ENCODE measurements at regions not wholly inside any gene's neighbourhood (a gene's known extent, or its start where the extent isn't known, plus 50 kb on each side); places are given as distances from the start of the nearest gene placed in this dataset.

DNA sequence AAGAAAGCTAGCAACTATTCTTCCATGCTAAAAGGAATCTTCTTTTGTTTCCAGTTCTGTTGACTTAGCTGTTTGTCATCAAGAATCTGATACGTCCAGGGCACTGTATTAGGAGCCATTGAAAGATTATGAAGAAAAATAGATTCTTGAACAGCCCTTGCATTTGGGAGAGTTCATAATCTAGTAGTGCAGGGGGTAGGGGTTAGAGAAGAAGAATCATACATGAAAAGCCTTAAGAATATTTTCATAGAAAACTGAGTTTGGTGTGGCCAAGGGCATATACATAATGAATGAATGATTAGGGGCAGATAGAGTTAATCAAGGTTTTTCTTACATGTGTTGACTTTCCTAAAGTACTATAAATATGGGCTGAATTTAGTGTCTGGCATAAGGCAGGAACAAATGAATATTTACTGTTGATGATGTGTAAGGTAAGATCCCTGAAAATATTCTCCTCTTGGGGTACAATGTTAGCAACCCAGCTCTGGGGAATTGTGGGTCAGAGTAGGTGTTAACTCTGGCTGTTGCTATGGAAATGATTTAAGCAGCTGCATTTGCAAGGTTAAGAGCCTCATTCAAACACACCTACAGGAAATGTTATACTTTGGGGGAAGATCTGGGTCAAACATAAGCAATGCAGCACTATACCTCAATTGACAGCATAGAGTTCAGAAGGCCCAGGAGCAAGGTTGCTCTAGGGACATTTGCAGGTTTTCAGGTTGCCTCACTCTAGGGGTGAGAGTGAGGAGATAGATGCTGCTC is 667.3 kb upstream of the CITED2 start:
- H3K27ac Mint-ChIP-seq = no peak overlapping the region
- TF ChIP-seq, protein P1, sequence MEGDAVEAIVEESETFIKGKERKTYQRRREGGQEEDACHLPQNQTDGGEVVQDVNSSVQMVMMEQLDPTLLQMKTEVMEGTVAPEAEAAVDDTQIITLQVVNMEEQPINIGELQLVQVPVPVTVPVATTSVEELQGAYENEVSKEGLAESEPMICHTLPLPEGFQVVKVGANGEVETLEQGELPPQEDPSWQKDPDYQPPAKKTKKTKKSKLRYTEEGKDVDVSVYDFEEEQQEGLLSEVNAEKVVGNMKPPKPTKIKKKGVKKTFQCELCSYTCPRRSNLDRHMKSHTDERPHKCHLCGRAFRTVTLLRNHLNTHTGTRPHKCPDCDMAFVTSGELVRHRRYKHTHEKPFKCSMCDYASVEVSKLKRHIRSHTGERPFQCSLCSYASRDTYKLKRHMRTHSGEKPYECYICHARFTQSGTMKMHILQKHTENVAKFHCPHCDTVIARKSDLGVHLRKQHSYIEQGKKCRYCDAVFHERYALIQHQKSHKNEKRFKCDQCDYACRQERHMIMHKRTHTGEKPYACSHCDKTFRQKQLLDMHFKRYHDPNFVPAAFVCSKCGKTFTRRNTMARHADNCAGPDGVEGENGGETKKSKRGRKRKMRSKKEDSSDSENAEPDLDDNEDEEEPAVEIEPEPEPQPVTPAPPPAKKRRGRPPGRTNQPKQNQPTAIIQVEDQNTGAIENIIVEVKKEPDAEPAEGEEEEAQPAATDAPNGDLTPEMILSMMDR (IDR thresholded peaks at IDR 0.05; ENCODE audit: unreplicated experiment in 3 of 3) = no peak
- H3K4me1 Mint-ChIP-seq = peaks cover 12% of the 10 kb centered on the region
- peaks cover 1% of the 10 kb centered on the region for H3K9me3 Mint-ChIP-seq
- H3K4me3 Mint-ChIP-seq = no peak overlapping the region
- no peaks in the 10 kb centered on the region for H3K36me3 Mint-ChIP-seq (ENCODE audit: low read depth)
- H3K27me3 Mint-ChIP-seq (ENCODE audit: low read depth) = no peaks in the 10 kb centered on the region

- TF ChIP-seq, protein P1 (IDR thresholded peaks at IDR 0.05; ENCODE audit: unreplicated experiment in 3 of 3) = no peak
- Mint-ChIP-seq H3K9me3 (peaks cover 4% of the 10 kb centered on the region), H3K4me1 (peaks cover 12% of the 10 kb centered on the region), H3K27me3 (ENCODE audit: low read depth) (no peaks in the 10 kb centered on the region), H3K27ac (no peak overlapping the region), H3K36me3 (ENCODE audit: low read depth) (no peaks in the 10 kb centered on the region), H3K4me3 (no peak overlapping the region)
Observed at GRCh38 chr6:140041056-140041455, 666.6 kb upstream of the CITED2 start.

- Mint-ChIP-seq H3K27ac (no peak overlapping the region), H3K9me3 (peaks cover 9% of the 10 kb centered on the region), H3K4me1 (peaks cover 12% of the 10 kb centered on the region), H3K27me3 (ENCODE audit: low read depth) (no peaks in the 10 kb centered on the region), H3K36me3 (ENCODE audit: low read depth) (no peaks in the 10 kb centered on the region), H3K4me3 (no peak overlapping the region)
- TF ChIP-seq, protein P1 (IDR thresholded peaks at IDR 0.05; ENCODE audit: unreplicated experiment in 3 of 3) = no peak
Observed at GRCh38 chr6:140040396-140040795, 665.9 kb upstream of the CITED2 start.

DNA sequence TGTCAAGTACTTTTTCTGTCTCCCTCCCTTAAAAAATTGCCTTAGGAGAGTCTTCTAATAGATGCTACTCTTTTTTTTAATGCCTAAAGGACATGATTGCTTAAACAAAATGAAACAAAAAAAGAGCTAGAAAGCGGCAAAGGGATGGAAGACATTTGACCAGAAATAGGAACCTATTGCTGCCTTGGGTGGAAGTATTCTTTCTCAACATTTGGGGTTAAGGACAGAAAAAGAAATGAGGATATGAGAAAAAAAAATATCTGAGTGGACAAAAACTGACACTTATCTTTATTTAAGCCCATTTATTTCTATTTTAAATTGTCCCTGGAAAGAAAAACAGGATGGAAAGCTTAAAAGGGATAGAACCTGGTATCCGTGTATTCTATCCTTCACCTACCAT is 664.9 kb upstream of the CITED2 start:
- peaks cover 12% of the 10 kb centered on the region for H3K9me3 Mint-ChIP-seq
- peaks cover 12% of the 10 kb centered on the region for H3K4me1 Mint-ChIP-seq
- no peaks in the 10 kb centered on the region for H3K27me3 Mint-ChIP-seq (ENCODE audit: low read depth)
- TF ChIP-seq, protein P1 (IDR thresholded peaks at IDR 0.05; ENCODE audit: unreplicated experiment in 3 of 3) = no peak
- H3K4me3 Mint-ChIP-seq = no peak overlapping the region
- H3K36me3 Mint-ChIP-seq (ENCODE audit: low read depth) = no peaks in the 10 kb centered on the region
- H3K27ac Mint-ChIP-seq = no peak overlapping the region

DNA sequence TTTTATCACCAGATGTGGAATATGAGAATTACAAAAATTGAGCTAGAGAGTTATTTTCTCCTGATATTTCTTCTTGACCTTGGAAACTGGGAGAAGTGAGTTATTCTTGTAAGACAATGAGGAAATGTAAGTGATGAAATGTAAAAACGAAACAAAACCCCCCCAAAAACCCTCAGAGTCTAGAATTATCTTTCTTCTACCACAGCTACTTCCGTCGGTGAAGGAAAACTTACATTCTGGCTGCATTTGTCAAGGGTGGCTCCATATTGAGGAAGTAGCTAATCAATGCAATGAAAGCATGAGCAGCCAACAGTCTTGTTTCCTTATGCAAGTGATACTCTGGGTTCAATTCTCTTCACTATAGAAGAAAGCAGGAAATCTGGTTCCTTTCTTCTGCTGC is 661.7 kb upstream of the CITED2 start:
- H3K36me3 Mint-ChIP-seq (ENCODE audit: low read depth) = no peaks in the 10 kb centered on the region
- H3K27ac Mint-ChIP-seq = no peak overlapping the region
- no peak overlapping the region for H3K4me3 Mint-ChIP-seq
- H3K4me1 Mint-ChIP-seq = peaks cover 4% of the 10 kb centered on the region
- peaks cover 12% of the 10 kb centered on the region for H3K9me3 Mint-ChIP-seq
- TF ChIP-seq, protein P1 (IDR thresholded peaks at IDR 0.05; ENCODE audit: unreplicated experiment in 3 of 3) = no peak
- no peaks in the 10 kb centered on the region for H3K27me3 Mint-ChIP-seq (ENCODE audit: low read depth)

- Mint-ChIP-seq H3K36me3 (ENCODE audit: low read depth) (peaks cover 6% of the 10 kb centered on the region), H3K4me3 (no peak overlapping the region), H3K9me3 (peaks cover 41% of the 10 kb centered on the region), H3K27ac (no peak overlapping the region), H3K4me1 (peaks cover 6% of the 10 kb centered on the region), H3K27me3 (ENCODE audit: low read depth) (no peaks in the 10 kb centered on the region)
- TF ChIP-seq, protein P1 (IDR thresholded peaks at IDR 0.05; ENCODE audit: unreplicated experiment in 3 of 3) = no peak
Observed at GRCh38 chr6:140032189-140032588, 657.7 kb upstream of the CITED2 start.

Data from nephron (organoid).